SHP77 treated with DMSO at 0.1 percent for 48 hours (cell line): ENCODE measurements at regions not wholly inside any gene's neighbourhood (a gene's known extent, or its start where the extent isn't known, plus 50 kb on each side); places are given as distances from the start of the nearest gene placed in this dataset.
"Not testable (repeated sequence)": the region's sequence is repeated elsewhere in the genome, so short reads cannot be mapped to it uniquely, and the experiment has no call there.

Experiments used
- DNase-seq: peaks from one replicate; lab custom pipeline; 2025; lab: John Stamatoyannopoulos, UW

- no peak for DNase-seq
Measured at GRCh38 chr2:241957276-241957675, 87.7 kb downstream of the RTP5 start.

- no peak for DNase-seq
Measured at GRCh38 chr2:241958818-241959545, 89.5 kb downstream of the RTP5 start.

GRCh38 chr2:241959751-241960269 is 90.3 kb downstream of the RTP5 start:
- DNase-seq = no peak

GRCh38 chr2:241961454-241961853 is 91.9 kb downstream of the RTP5 start:
- no peak for DNase-seq

GRCh38 chr2:241964133-241964532 is 94.6 kb downstream of the RTP5 start:
- DNase-seq = no peak

GRCh38 chr2:241965931-241966412 is 96.4 kb downstream of the RTP5 start:
- no peak for DNase-seq

GRCh38 chr2:241966647-241967466 is 97.3 kb downstream of the RTP5 start:
- DNase-seq = no peak

- no peak for DNase-seq
Measured at GRCh38 chr2:241967467-241968144, 98.1 kb downstream of the RTP5 start.

GRCh38 chr2:241968417-241968816 is 98.9 kb downstream of the RTP5 start:
- no peak for DNase-seq

- not testable (repeated sequence) for DNase-seq
Measured at GRCh38 chr2:241969182-241969581, 99.7 kb downstream of the RTP5 start.

- DNase-seq = no peak
Measured at GRCh38 chr2:241970716-241971115, 101.2 kb downstream of the RTP5 start.

- DNase-seq = no peak
Measured at GRCh38 chr2:241974096-241974495, 104.6 kb downstream of the RTP5 start.

GRCh38 chr2:241974851-241975592 is 105.5 kb downstream of the RTP5 start:
- no peak for DNase-seq

GRCh38 chr2:241975593-241976284 is 106.2 kb downstream of the RTP5 start:
- no peak for DNase-seq

GRCh38 chr2:241976296-241976695 is 106.8 kb downstream of the RTP5 start:
- DNase-seq = no peak

- DNase-seq = no peak
Measured at GRCh38 chr2:241977557-241978300, 108.2 kb downstream of the RTP5 start.

GRCh38 chr2:241978670-241979069 is 109.1 kb downstream of the RTP5 start:
- no peak for DNase-seq

GRCh38 chr2:241980193-241980592 is 110.7 kb downstream of the RTP5 start:
- DNase-seq = no peak

- DNase-seq = no peak
Measured at GRCh38 chr2:241981076-241981700, 111.7 kb downstream of the RTP5 start.
